GM12878 (cell line): ENCODE measurements at regions not wholly inside any gene's neighbourhood (a gene's known extent, or its start where the extent isn't known, plus 50 kb on each side); places are given as distances from the start of the nearest gene placed in this dataset.

Experiments used
- BCL3 ChIP-seq: IDR thresholded peaks from 2 replicates; pipeline ENCODE4 v1.6.1; 2011; ENCODE audit warnings: borderline replicate concordance, low read depth, mild to moderate bottlenecking, moderate library complexity, low read length; ENCODE audit not compliant: insufficient read depth, poor library complexity, severe bottlenecking
- BRCA1 ChIP-seq: IDR thresholded peaks from 2 replicates; pipeline ENCODE4 v1.6.1; 2011; ENCODE audit warnings: low read depth, low read length, improper control_type of control experiment
- CREM ChIP-seq: IDR thresholded peaks from 2 replicates; pipeline ENCODE4 v1.6.1; 2014; ENCODE audit warnings: antibody characterized with exemption, low read depth
- CTCF ChIP-seq, 3 experiments: IDR thresholded peaks in 2 of 3; conservative IDR thresholded peaks in 1 of 3; 2 replicates each; pipeline ENCODE4 v1.5.1; 2011; ENCODE audit warnings: low read depth in 3 of 3, low read length in 3 of 3, mild to moderate bottlenecking in 3 of 3, control low read depth in 2 of 3, moderate library complexity in 2 of 3, inconsistent platforms in 1 of 3, mixed read lengths in 1 of 3; ENCODE audit not compliant: control insufficient read depth in 2 of 3, insufficient read depth in 1 of 3; ENCODE audit errors: extremely low read depth in 1 of 3
- IRF3 ChIP-seq: fragments of 450-650 bp; IDR thresholded peaks from 2 replicates; pipeline ENCODE4 v1.6.1; 2014; ENCODE audit warnings: mild to moderate bottlenecking
- RAD51 ChIP-seq: fragments of 450-650 bp; IDR thresholded peaks from 2 replicates; pipeline ENCODE4 v1.6.1; 2016; ENCODE audit warnings: moderate library complexity, mild to moderate bottlenecking, inconsistent platforms
- REST ChIP-seq: IDR thresholded peaks from 2 replicates; pipeline ENCODE4 v1.6.1; 2012; ENCODE audit warnings: mild to moderate bottlenecking, low read depth, low read length
- TAF1 ChIP-seq: IDR thresholded peaks from 2 replicates; pipeline ENCODE4 v1.6.1; 2011; ENCODE audit warnings: mild to moderate bottlenecking, low read depth, low read length, borderline replicate concordance
- ZNF274 ChIP-seq: IDR thresholded peaks from one replicate; pipeline ENCODE4 v1.8.0; 2011; ENCODE audit not compliant: insufficient read length, insufficient read depth

GRCh38 chr4:134260126-134260525 is 58.5 kb upstream of the PABPC4L start:
- TF ChIP-seq BCL3, result no peak
- TF ChIP-seq RAD51, result no peak
- TF ChIP-seq CTCF (IDR thresholded peaks at IDR 0.05 in 2 of 3, conservative IDR thresholded peaks at IDR 0.05 in 1 of 3; ENCODE audit: control insufficient read depth in 2 of 3, extremely low read depth in 1 of 3, insufficient read depth in 1 of 3, low read depth in 3 of 3, low read length in 3 of 3), result no peak
- TF ChIP-seq TAF1, result no peak
- TF ChIP-seq REST, result no peak
- no peak for TF ChIP-seq ZNF274
- TF ChIP-seq BRCA1, result no peak
- no peak for TF ChIP-seq IRF3
- TF ChIP-seq CREM, result no peak
